AG04450 (cell line): ENCODE measurements at regions not wholly inside any gene's neighbourhood (a gene's known extent, or its start where the extent isn't known, plus 50 kb on each side); places are given as distances from the start of the nearest gene placed in this dataset.

ENCODE experiments used
- CTCF ChIA-PET: fragments of 300-600, 350-600 bp; formaldehyde crosslinking; extraction: SDS; loops from one replicate; lab custom pipeline; 2022; ENCODE audit warnings: antibody characterized with exemption, inconsistent platforms; lab: Charles Lee
- POLR2A ChIA-PET: fragments of 350-600 bp; formaldehyde crosslinking; extraction: SDS; loops from one replicate; lab custom pipeline; 2021; ENCODE audit warnings: antibody characterized with exemption, inconsistent platforms; lab: Yijun Ruan, JAX
- DNase-seq: peaks from one replicate; pipeline ENCODE4 v3.0.0-alpha.2; 2011; ENCODE audit warnings: low read depth, low spot score
- H3K27ac ChIP-seq: one replicate; pipeline ENCODE4 v1.5.1; 2012; ENCODE audit warnings: low read depth, low read length, control low read depth
- H3K27me3 ChIP-seq: one replicate; pipeline ENCODE4 v1.6.0; 2012; ENCODE audit warnings: low read length; ENCODE audit not compliant: control insufficient read depth, insufficient read depth
- H3K4me3 ChIP-seq: 2 replicates; pipeline ENCODE4 v1.5.1; 2011; ENCODE audit warnings: mild to moderate bottlenecking, low read depth, low read length, control low read depth
- H3K9me3 ChIP-seq: 2 replicates; pipeline ENCODE4 v1.5.1; 2012; ENCODE audit warnings: low read length; ENCODE audit not compliant: control insufficient read depth, insufficient read depth
- CTCF ChIP-seq: IDR thresholded peaks from 2 replicates; pipeline ENCODE4 v1.5.1; 2011; ENCODE audit warnings: low read depth, low read length, control low read depth, inconsistent platforms

GRCh38 chr17:62913991-62914570, 52.0 kb upstream of the TANC2 start:
- H3K27me3 ChIP-seq = no peaks in the 10 kb centered on the region
- DNase-seq = no peak
- no peak overlapping the region for H3K27ac ChIP-seq
- no peak overlapping the region for H3K4me3 ChIP-seq
- CTCF ChIA-PET = interaction anchor here (0.7 kb wide), 1 partner anchor 250 kb away, joined by 3 read pairs; no protein-coding TSS in a partner anchor
- POLR2A ChIA-PET = no interaction called here
- no peak for TF ChIP-seq CTCF
- peaks cover 5% of the 10 kb centered on the region for H3K9me3 ChIP-seq

DNA sequence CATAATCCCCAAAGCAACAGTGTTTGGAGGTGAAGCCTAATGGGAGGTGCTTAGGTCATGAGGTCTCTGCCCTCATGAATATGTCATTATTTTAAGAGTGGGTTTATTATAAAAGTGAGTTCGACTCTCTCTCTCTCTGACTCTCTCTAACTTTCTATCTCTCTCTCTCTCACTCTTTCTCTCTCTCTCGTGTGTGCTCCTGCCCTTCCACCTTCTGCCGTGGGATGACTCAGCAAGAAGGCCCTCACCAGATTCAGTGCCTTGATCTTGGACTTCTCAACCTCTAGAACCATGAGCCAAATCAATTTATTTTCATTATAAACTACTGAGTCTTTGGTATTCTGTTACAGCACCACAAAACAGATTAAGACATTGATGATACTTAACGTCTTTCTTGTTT, 53.7 kb upstream of the TANC2 start:
- ChIA-PET POLR2A (no interaction called here), CTCF (no interaction called here)
- H3K4me3 ChIP-seq = no peak overlapping the region
- DNase-seq = no peak
- peaks cover 5% of the 10 kb centered on the region for H3K9me3 ChIP-seq
- H3K27me3 ChIP-seq = no peaks in the 10 kb centered on the region
- no peak for TF ChIP-seq CTCF
- H3K27ac ChIP-seq = no peak overlapping the region

DNA sequence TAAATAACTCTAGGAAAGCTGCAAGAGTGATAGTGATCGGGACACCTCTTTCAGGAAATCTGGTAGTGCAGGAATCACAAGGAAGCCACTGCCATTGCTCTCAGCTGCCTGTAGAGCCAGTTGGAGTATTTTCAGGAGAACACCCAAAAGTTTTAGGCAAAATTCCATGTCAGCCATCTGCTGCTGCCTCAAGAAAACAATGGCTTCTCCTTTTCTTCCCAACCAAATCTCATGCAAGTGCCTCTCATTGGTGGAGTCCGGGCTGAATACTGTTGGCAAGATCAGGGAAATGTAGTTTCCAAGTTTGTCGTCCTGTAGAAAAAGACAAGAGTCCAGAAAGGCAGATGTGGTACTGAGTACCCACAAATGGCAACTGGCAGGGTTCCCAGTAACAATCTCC, 54.9 kb upstream of the TANC2 start:
- DNase-seq = no peak
- CTCF ChIA-PET = no interaction called here
- POLR2A ChIA-PET = interaction anchor here (0.6 kb wide), 1 partner anchor 1048 kb away, joined by 3 read pairs; the partner anchor contains the start of gene BRIP1

DNA sequence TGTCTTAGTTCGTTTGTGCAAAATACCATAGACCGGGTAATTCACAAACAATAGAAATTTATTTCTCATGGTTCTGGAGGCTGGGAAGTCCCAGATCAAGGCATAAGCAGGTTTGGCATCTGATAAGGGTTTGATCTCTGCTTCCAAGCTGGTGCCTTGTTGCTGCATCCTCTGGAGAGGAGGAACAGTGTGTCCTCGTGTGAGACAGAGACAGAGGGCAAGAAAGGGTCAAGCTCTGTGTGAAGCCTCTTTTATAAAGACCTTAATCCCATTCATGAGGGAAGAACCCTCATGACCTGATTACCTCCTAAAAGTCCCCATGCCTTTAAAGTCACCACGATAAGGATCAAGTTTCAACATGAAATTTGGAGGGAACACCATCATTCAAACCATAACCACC, 55.8 kb upstream of the TANC2 start:
- Histone ChIP-seq H3K27ac (no peak overlapping the region), H3K27me3 (no peaks in the 10 kb centered on the region), H3K4me3 (no peak overlapping the region), H3K9me3 (peaks cover 5% of the 10 kb centered on the region)
- POLR2A ChIA-PET = no interaction called here
- DNase-seq = no peak
- no peak for TF ChIP-seq CTCF
- CTCF ChIA-PET = no interaction called here

More for the DNA sequence above, 54.9 kb upstream of the TANC2 start:
- H3K9me3 ChIP-seq = peaks cover 5% of the 10 kb centered on the region
- no peak overlapping the region for H3K27ac ChIP-seq
- H3K27me3 ChIP-seq = no peaks in the 10 kb centered on the region
- no peak for TF ChIP-seq CTCF
- H3K4me3 ChIP-seq = no peak overlapping the region

DNA sequence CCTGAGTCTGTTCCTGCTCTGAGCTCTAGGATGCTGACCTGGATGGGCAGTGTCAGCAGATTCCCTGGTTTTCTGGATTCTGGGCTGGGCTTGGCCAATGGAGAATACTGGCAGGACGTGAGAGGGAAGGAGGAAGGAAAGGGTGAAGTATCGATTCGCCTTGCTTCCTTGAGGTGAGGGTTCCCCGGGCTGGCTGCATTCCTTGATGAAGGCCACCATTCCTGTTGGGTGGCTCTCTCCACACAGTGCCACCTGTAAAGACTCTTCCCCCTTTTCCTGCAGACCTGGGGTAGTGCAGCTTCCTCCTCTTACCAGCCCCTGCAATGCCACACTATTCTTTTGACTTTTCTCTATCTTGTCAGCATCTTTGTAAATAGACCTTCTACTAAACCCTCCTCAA, 58.1 kb upstream of the TANC2 start:
- no peak for DNase-seq
- no peak overlapping the region for H3K27ac ChIP-seq
- peaks cover 5% of the 10 kb centered on the region for H3K9me3 ChIP-seq
- TF ChIP-seq CTCF = no peak
- H3K4me3 ChIP-seq = no peak overlapping the region
- POLR2A ChIA-PET = no interaction called here
- no peaks in the 10 kb centered on the region for H3K27me3 ChIP-seq
- CTCF ChIA-PET = interaction anchor here (0.7 kb wide), 1 partner anchor 499 kb away, joined by 3 read pairs; no protein-coding TSS in a partner anchor
